IMR-90 (cell line): ENCODE measurements at regions not wholly inside any gene's neighbourhood (a gene's known extent, or its start where the extent isn't known, plus 50 kb on each side); places are given as distances from the start of the nearest gene placed in this dataset.
A peak's percentile ranks its signal among the peaks of the same experiment; 100 is the strongest.

Experiments
- ATAC-seq: fragments of 200-7000 bp; cut with Tn5 transposase; 2 replicates; pipeline ENCODE4 v1.9.1; 2020; ENCODE audit warnings: low read depth, mild to moderate bottlenecking, moderate library complexity
- BruUV-seq: library from RNA; stranded (reverse); fragments of 400-500 nt; replicated peaks from 2 replicates; lab custom pipeline; 2021; lab: Mats Ljungman, UMichigan
- CTCF ChIA-PET: fragments of 300-600 bp; formaldehyde crosslinking; extraction: SDS; loops from one replicate; lab custom pipeline; 2021; ENCODE audit warnings: antibody characterized with exemption; lab: Yijun Ruan, JAX
- POLR2A ChIA-PET: fragments of 300-600 bp; sonication (Branson Sonifier 250); formaldehyde crosslinking; loops from one replicate; lab custom pipeline; 2022; ENCODE audit warnings: antibody characterized with exemption; ENCODE audit not compliant: unreplicated experiment; lab: Charles Lee
- DNase-seq: peaks from one replicate; pipeline ENCODE4 v3.0.0; 2013
- H2AFZ ChIP-seq: replicated peaks from 2 replicates; pipeline ENCODE3; 2013; ENCODE audit warnings: low read length, mild to moderate bottlenecking; ENCODE audit not compliant: poor library complexity
- H2AK5ac ChIP-seq: 2 replicates; pipeline ENCODE4 v1.6.1; 2013; ENCODE audit warnings: low read depth, low read length, inconsistent platforms
- H2AK9ac ChIP-seq: replicated peaks from 2 replicates; pipeline ENCODE3; 2013; ENCODE audit warnings: mild to moderate bottlenecking, low read depth, low read length, moderate library complexity; ENCODE audit not compliant: poor library complexity
- H2BK120ac ChIP-seq: 2 replicates; pipeline ENCODE4 v1.6.1; 2013; ENCODE audit warnings: low read depth, low read length, inconsistent platforms
- H2BK15ac ChIP-seq: 3 replicates; pipeline ENCODE4 v1.6.1; 2013; ENCODE audit warnings: low read depth, low read length, inconsistent platforms
- H2BK20ac ChIP-seq: 2 replicates; pipeline ENCODE4 v1.6.1; 2013; ENCODE audit warnings: low read depth, mild to moderate bottlenecking, inconsistent platforms, low read length, moderate library complexity
- H2BK5ac ChIP-seq: 2 replicates; pipeline ENCODE4 v1.6.1; 2013; ENCODE audit warnings: mild to moderate bottlenecking, low read depth, low read length, inconsistent platforms; ENCODE audit not compliant: poor library complexity, severe bottlenecking
- H3K14ac ChIP-seq: replicated peaks from 2 replicates; pipeline ENCODE4 v1.6.1; 2013; ENCODE audit warnings: low read depth, low read length, inconsistent platforms
- H3K18ac ChIP-seq: 2 replicates; pipeline ENCODE4 v1.6.1; 2013; ENCODE audit warnings: low read depth, low read length, control low read depth
- H3K23ac ChIP-seq: 2 replicates; pipeline ENCODE4 v1.6.1; 2013; ENCODE audit warnings: low read depth, low read length, inconsistent platforms
- H3K27ac ChIP-seq: 2 replicates; pipeline ENCODE4 v1.5.1; 2013; ENCODE audit warnings: mild to moderate bottlenecking, control low read depth, low read length; ENCODE audit not compliant: insufficient read depth
- H3K27me3 ChIP-seq: 2 replicates; pipeline ENCODE4 v1.6.1; 2013; ENCODE audit warnings: low read length; ENCODE audit not compliant: control insufficient read depth, insufficient read depth
- H3K36me3 ChIP-seq: 2 replicates; pipeline ENCODE4 v1.6.1; 2013; ENCODE audit warnings: low read length, mixed read lengths; ENCODE audit not compliant: control insufficient read depth, insufficient read depth
- H3K4ac ChIP-seq: 2 replicates; pipeline ENCODE4 v1.6.1; 2013; ENCODE audit warnings: low read depth, low read length, inconsistent platforms
- H3K4me1 ChIP-seq: 2 replicates; pipeline ENCODE4 v1.6.1; 2013; ENCODE audit warnings: low read length, mixed read lengths; ENCODE audit not compliant: control insufficient read depth, insufficient read depth
- H3K4me2 ChIP-seq: 2 replicates; pipeline ENCODE4 v1.6.1; 2013; ENCODE audit warnings: low read depth, mild to moderate bottlenecking, control low read depth, low read length, moderate library complexity
- H3K4me3 ChIP-seq: 2 replicates; pipeline ENCODE4 v1.5.1; 2013; ENCODE audit warnings: low read depth, mild to moderate bottlenecking, control low read depth, low read length, moderate library complexity; ENCODE audit not compliant: insufficient read depth
- H3K56ac ChIP-seq: 2 replicates; pipeline ENCODE4 v1.6.1; 2013; ENCODE audit warnings: low read length, inconsistent platforms; ENCODE audit not compliant: insufficient read depth; ENCODE audit errors: extremely low read depth
- H3K79me1 ChIP-seq, 2 experiments: 2 replicates each; pipeline ENCODE4 v1.6.1; 2013; ENCODE audit warnings: low read length in 2 of 2, inconsistent platforms in 1 of 2, low read depth in 1 of 2
- H3K9ac ChIP-seq: 2 replicates; pipeline ENCODE4 v1.6.1; 2013; ENCODE audit warnings: low read depth, low read length, control low read depth
- H3K9me1 ChIP-seq: 2 replicates; pipeline ENCODE4 v1.6.1; 2013; ENCODE audit warnings: low read length, inconsistent platforms; ENCODE audit not compliant: insufficient read depth
- H3K9me3 ChIP-seq: 2 replicates; pipeline ENCODE4 v1.6.1; 2013; ENCODE audit warnings: low read length; ENCODE audit not compliant: control insufficient read depth, insufficient read depth
- H4K20me1 ChIP-seq: 2 replicates; pipeline ENCODE4 v1.6.1; 2013; ENCODE audit warnings: low read length, inconsistent platforms; ENCODE audit not compliant: insufficient read depth
- H4K5ac ChIP-seq: 2 replicates; pipeline ENCODE4 v1.6.1; 2013; ENCODE audit warnings: mild to moderate bottlenecking, low read depth, low read length, control low read depth
- H4K8ac ChIP-seq, 2 experiments: 2 replicates each; pipeline ENCODE4 v1.6.1; 2013; ENCODE audit warnings: low read depth in 2 of 2, low read length in 2 of 2, control low read depth in 1 of 2, inconsistent platforms in 1 of 2
- H4K91ac ChIP-seq: 2 replicates; pipeline ENCODE4 v1.6.1; 2013; ENCODE audit warnings: low read depth, low read length, inconsistent platforms; ENCODE audit not compliant: insufficient read depth
- BHLHE40 ChIP-seq: fragments of 150-350 bp; IDR thresholded peaks from 2 replicates; pipeline ENCODE4 v1.6.1; 2016; ENCODE audit warnings: mild to moderate bottlenecking, low read depth, low read length
- CEBPB ChIP-seq: IDR thresholded peaks from 2 replicates; pipeline ENCODE4 v1.6.1; 2012; ENCODE audit warnings: low read depth, low read length, improper control_type of control experiment
- CHD1 ChIP-seq: IDR thresholded peaks from 2 replicates; pipeline ENCODE4 v1.6.1; 2012; ENCODE audit warnings: low read depth, low read length, improper control_type of control experiment
- FOS ChIP-seq: fragments of 150-350 bp; IDR thresholded peaks from 2 replicates; pipeline ENCODE4 v1.6.1; 2016; ENCODE audit warnings: low read depth, low read length
- MAFK ChIP-seq: IDR thresholded peaks from 2 replicates; pipeline ENCODE4 v1.6.1; 2012; ENCODE audit warnings: low read depth, low read length, improper control_type of control experiment
- MAZ ChIP-seq: IDR thresholded peaks from 2 replicates; pipeline ENCODE4 v1.6.1; 2012; ENCODE audit warnings: low read depth, mild to moderate bottlenecking, low read length, improper control_type of control experiment, moderate library complexity, borderline replicate concordance
- MXI1 ChIP-seq: IDR thresholded peaks from 2 replicates; pipeline ENCODE4 v1.6.1; 2012; ENCODE audit warnings: low read depth, mild to moderate bottlenecking, low read length, moderate library complexity, borderline replicate concordance
- NFE2L2 ChIP-seq: fragments of 150-350 bp; IDR thresholded peaks from 2 replicates; pipeline ENCODE4 v1.6.1; 2016; ENCODE audit warnings: low read depth, mild to moderate bottlenecking, low read length
- POLR2A ChIP-seq: IDR thresholded peaks from 2 replicates; pipeline ENCODE4 v1.6.1; 2012; ENCODE audit warnings: mild to moderate bottlenecking, low read depth, low read length
- RAD21 ChIP-seq: IDR thresholded peaks from 2 replicates; pipeline ENCODE4 v1.6.1; 2012; ENCODE audit warnings: low read length, improper control_type of control experiment
- RCOR1 ChIP-seq: IDR thresholded peaks from 2 replicates; pipeline ENCODE4 v1.6.1; 2012; ENCODE audit warnings: mild to moderate bottlenecking, low read length, improper control_type of control experiment; ENCODE audit not compliant: insufficient replicate concordance
- SMC3 ChIP-seq: fragments of 150-350 bp; IDR thresholded peaks from 2 replicates; pipeline ENCODE4 v1.6.1; 2016; ENCODE audit warnings: low read depth, mild to moderate bottlenecking, antibody characterized with exemption, low read length, moderate library complexity
- WGBS, 2 experiments: methylation state at CpG; one replicate each; pipeline versions ENCODE4 v1.1.5 to v1.1.7; 2013; ENCODE audit warnings: missing lambda C conversion rate in 2 of 2; ENCODE audit not compliant: insufficient read length in 1 of 2; ENCODE audit errors: extremely low coverage in 2 of 2; 5-methylcytosine and 5-hydroxymethylcytosine counted together
- dilution Hi-C: fragments of 300-500 bp; cut with HindIII; formaldehyde crosslinking; loops from one replicate; pipeline ENCODE4 v1.14.3; 2018; ENCODE audit warnings: low sequenced_read_pairs; ENCODE audit not compliant: unreplicated experiment
- in situ Hi-C: fragments of 300-500 bp; cut with MboI; formaldehyde crosslinking; loops from 3 replicates; pipeline ENCODE4 v1.14.3; 2019; ENCODE audit warnings: low sequenced_read_pairs, inconsistent platforms, mixed read lengths
- intact Hi-C: fragments of 100-400 bp; cut with micrococcal nuclease; formaldehyde crosslinking; loops from 2 replicates; pipeline ENCODE4 v1.10.0; 2022
- TF ChIP-seq, protein P1 (sequence below): conservative IDR thresholded peaks from 2 replicates; pipeline ENCODE4 v1.5.1; 2012; ENCODE audit warnings: mild to moderate bottlenecking, low read depth, low read length, improper control_type of control experiment
- TF ChIP-seq, protein P2 (sequence below): fragments of 150-350 bp; IDR thresholded peaks from 2 replicates; pipeline ENCODE4 v1.6.1; 2016; ENCODE audit warnings: low read depth, mild to moderate bottlenecking, low read length, moderate library complexity, borderline replicate concordance

DNA sequence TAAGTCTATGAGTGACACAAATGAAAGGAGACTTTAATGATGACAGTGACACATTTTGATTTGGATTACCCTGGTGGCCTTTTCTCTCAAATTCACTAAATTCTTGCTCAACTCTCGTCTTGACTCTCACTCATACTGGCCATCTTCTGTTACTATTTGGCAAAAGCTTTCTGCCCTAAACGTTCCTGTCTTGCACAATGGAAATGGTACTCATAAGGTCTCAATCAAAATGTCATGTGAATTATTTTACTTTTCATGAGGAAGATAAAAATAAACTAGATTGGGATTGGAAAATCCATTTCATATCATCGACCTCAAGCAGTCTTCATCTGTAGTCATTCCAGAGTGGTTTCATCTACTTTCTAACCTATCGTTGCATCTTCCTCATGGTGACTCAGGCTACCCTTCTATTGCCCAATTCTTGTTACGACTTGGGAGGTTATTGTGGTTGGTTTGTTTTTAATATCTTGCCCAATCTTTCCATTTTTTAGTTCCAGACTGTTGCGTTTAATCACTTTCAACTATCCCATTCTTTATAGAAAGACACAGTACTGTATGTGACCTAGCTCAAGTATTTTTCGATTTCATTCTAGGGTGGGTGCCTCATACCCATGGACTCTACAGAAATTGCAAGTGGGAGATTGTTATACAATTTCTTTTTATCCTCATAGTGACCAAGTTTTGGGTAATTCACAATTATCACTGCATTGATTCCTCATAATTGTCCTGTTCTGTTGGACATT lies 317.2 kb upstream of the KCNJ16 start (continued):
- TF ChIP-seq CHD1: no peak
- TF ChIP-seq RAD21: no peak

- Histone ChIP-seq H2AK5ac (peak overlapping the region; percentile 98), H2AK9ac (no peak overlapping the region), H3K4ac (peak overlapping the region; percentile 94), H3K9me1 (peaks cover 2% of the 10 kb centered on the region; the same call in 1 of the 2 replicates), H2AFZ (no peak overlapping the region), H2BK15ac (peak overlapping the region; percentile 95), H4K91ac (peak overlapping the region; percentile 96), H3K79me1 (no peaks in the 10 kb centered on the region), H3K9ac (no peak overlapping the region), H3K18ac (peak overlapping the region; percentile 100), H3K23ac (peak overlapping the region; percentile 77; the same call in 1 of the 2 replicates), H2BK5ac (peak overlapping the region; percentile 99), H2BK20ac (peak overlapping the region; percentile 99), H3K4me3 (no peak overlapping the region), H2BK120ac (peak overlapping the region; percentile 98), H3K56ac (no peak overlapping the region), H3K14ac (peak overlapping the region; percentile 96), H4K20me1 (no peaks in the 10 kb centered on the region), H3K27me3 (no peaks in the 10 kb centered on the region), H3K4me1 (peaks cover 20% of the 10 kb centered on the region), H4K8ac (peak overlapping the region; percentile 48 to 93), H3K9me3 (no peaks in the 10 kb centered on the region), H3K4me2 (no peak overlapping the region), H3K36me3 (no peaks in the 10 kb centered on the region), H3K27ac (peak overlapping the region; percentile 73), H4K5ac (peak overlapping the region; percentile 83)
- no CpG with 5 or more reads among the region's 1 CpG for WGBS, 2 experiments
- in situ Hi-C loops: no loop called here
- BruUV-seq: no TSS peak
- DNase-seq (no peak), ATAC-seq (no peak)
- intact Hi-C loops: loop anchor here (5.0 kb wide), 2 partner anchors 168 to 233 kb away; no protein-coding TSS in a partner anchor
- ChIA-PET POLR2A (no interaction called here), CTCF (interaction anchor here (2.4 kb wide), 1 partner anchor 151 kb away, joined by 9 read pairs; no protein-coding TSS in a partner anchor)
- dilution Hi-C loops: no loop called here
- TF ChIP-seq FOS (no peak), MAZ (no peak), RAD21 (no peak), CEBPB (no peak), MXI1 (no peak), MAFK (no peak), SMC3 (no peak), NFE2L2 (no peak), RCOR1 (no peak), POLR2A (no peak), BHLHE40 (no peak)
- TF ChIP-seq, protein P1, sequence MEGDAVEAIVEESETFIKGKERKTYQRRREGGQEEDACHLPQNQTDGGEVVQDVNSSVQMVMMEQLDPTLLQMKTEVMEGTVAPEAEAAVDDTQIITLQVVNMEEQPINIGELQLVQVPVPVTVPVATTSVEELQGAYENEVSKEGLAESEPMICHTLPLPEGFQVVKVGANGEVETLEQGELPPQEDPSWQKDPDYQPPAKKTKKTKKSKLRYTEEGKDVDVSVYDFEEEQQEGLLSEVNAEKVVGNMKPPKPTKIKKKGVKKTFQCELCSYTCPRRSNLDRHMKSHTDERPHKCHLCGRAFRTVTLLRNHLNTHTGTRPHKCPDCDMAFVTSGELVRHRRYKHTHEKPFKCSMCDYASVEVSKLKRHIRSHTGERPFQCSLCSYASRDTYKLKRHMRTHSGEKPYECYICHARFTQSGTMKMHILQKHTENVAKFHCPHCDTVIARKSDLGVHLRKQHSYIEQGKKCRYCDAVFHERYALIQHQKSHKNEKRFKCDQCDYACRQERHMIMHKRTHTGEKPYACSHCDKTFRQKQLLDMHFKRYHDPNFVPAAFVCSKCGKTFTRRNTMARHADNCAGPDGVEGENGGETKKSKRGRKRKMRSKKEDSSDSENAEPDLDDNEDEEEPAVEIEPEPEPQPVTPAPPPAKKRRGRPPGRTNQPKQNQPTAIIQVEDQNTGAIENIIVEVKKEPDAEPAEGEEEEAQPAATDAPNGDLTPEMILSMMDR: no peak
- TF ChIP-seq, protein P2, sequence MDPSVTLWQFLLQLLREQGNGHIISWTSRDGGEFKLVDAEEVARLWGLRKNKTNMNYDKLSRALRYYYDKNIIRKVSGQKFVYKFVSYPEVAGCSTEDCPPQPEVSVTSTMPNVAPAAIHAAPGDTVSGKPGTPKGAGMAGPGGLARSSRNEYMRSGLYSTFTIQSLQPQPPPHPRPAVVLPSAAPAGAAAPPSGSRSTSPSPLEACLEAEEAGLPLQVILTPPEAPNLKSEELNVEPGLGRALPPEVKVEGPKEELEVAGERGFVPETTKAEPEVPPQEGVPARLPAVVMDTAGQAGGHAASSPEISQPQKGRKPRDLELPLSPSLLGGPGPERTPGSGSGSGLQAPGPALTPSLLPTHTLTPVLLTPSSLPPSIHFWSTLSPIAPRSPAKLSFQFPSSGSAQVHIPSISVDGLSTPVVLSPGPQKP: no peak
Observed at GRCh38 chr17:69760562-69760961, 314.5 kb upstream of the KCNJ16 start.
